NOMO-1 treated with dmso at 0.1 percent for 144 hours (cell line): ENCODE measurements at regions not wholly inside any gene's neighbourhood (a gene's known extent, or its start where the extent isn't known, plus 50 kb on each side); places are given as distances from the start of the nearest gene placed in this dataset.
A peak's percentile ranks its signal among the peaks of the same experiment; 100 is the strongest.

ENCODE experiments used
- DNase-seq: peaks from one replicate; lab custom pipeline; 2025; ENCODE audit not compliant: unreplicated experiment; lab: John Stamatoyannopoulos, UW

DNA sequence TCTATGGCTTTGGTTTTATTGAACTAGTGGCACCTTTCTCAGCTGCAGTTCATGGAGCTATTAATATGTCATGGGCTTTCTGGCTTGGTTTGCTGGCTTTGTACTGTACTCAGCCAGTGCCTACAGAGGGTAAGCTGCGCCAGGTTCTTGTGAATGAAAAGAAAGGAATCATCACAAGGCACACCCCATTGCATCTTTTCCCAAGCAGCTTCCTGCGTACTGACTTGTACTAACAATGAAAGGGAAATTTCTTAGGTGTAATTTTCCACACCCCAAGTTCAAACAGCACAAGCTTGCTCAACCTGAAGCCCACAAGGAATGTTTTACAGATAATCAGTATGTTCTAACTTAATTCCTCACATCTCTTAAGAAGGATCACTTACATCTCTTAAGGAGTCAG, 78.0 kb upstream of the TNFSF18 start:
- no peak for DNase-seq

DNA sequence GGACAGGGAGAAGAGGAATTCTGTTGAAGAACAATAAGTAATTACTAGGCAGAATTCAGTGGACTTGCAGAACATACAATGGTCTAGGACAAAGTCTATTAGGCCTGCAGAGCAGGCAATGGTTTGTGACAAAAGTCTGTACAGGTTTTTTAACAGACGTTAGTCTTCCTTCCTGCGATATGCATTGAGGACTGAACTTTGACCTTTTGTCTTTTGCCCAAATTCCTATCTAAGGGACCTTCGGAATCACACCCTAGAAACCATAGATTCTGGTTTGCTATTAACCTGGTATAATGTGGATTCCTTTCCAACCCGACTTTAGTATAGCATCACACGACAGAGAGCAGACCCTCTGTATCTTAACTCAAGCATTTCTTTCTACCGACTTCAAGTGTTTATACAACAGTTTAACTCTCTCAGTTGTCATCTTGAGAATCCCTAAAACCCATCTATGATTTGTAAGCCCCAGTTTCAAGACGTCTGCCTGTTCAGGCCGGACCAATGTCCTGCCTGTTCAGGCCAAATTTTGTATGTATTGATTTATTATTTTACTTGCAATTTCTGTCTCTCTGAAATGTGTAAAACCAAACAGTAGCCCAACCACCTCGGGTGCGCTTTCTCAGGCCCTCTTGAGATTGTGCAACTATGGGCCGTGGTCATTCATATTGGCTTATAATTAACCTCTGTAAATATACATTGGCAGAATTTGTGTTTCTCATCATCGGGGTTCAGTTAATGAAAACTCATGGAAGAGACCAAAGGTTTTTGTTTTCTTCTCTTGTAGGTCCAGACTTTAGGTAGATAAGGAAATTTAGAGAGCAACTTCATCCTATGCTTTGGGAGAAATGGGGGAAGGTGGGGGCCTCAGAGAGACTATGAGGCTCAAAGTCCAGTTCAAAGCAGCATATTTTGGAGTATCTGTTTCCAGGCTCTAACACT, 76.9 kb upstream of the TNFSF18 start:
- DNase-seq = no peak

DNA sequence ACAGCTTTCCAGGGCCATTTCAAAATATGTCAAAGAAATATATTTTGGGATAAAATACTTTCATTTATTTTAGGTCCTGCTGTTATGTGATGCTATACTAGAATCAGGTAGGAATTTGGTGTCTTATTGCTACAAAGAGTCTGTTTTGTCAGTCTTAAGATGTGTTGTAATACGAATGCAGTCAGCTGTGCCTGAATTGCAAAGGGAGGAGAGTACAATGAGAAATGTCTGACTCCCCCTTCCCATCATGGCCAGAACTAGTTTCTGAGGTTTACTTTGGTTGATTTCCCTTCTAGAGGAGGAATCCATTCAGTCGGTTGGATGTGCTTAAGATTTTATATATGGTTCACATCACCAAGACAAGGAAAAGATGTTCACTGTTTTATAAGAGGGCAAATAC, 75.7 kb upstream of the TNFSF18 start:
- DNase-seq = no peak

GRCh38 chr1:173122958-173123852, 72.5 kb upstream of the TNFSF18 start:
- peak; percentile 89 for DNase-seq

DNA sequence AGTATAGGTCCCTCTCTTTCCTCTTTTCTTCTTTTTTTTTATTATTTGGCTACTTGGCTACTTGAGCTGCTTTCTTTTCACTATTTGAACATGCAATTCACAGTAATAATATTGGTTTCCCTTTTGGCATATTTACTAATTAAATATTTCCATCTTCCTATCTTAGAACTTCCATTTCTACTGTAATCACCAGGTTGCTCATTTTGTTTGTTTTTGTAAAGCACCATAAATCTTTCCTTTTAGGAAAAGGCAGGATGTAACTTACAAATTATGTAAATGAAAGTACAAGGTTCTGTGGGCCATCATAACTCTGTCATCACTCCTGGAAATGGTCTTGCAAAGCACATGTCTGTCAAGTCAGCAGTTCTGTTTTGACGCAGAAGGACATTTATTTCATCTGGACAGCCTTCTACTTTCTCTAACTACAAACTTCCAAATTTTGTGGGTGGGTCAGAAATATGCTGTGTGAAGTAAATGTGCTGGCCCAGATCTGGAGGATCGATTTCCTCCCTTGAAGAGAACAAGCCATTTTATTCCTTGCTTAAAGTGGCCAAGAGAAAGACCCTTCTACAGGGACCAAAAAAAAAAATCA, 71.7 kb upstream of the TNFSF18 start:
- DNase-seq = no peak

DNA sequence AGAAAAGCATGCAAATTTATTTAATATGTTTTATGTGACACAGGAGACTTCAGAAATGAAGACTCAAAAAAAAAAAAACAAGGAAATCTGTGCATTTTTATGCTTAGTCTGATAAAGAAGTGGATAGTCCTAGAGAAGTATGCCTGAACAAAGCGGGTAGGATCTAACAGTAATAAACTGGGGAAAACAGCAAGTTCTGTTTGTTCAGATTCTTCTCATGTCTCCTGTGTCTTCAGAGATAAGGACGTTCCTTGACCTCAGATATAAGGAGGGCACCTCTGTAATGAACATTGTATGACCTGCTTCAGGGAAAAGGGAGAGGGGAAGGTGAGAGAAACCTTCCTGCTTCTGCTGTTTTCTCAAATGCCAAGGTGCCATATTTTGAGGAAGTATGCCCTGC, 67.7 kb upstream of the TNFSF18 start:
- no peak for DNase-seq

GRCh38 chr1:173117761-173118160, 67.0 kb upstream of the TNFSF18 start:
- no peak for DNase-seq

DNA sequence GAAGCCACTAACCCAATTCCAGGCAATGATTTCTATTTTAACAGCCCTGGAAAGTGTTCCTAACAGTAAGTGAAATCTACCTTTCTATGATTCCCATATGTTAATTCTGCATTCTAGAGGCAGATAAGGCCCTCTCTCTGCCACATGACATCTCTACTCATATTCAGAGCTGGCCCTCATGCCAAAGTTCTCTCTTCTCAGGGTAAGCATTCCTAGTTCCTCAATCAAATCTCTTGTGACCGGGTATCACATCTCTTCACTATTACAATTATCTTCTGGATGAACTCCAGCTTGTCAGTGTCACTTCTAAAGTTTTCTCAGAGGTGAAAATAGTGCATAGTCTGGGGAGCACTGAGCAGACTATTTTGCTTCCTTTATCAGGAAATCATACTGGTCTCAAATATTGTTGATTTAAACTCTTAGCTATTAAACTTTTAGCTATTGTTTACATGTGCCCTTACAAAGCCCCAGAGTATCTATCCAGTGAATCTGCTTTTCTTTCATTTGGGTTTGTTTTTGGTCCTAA, 66.4 kb upstream of the TNFSF18 start:
- no peak for DNase-seq

DNA sequence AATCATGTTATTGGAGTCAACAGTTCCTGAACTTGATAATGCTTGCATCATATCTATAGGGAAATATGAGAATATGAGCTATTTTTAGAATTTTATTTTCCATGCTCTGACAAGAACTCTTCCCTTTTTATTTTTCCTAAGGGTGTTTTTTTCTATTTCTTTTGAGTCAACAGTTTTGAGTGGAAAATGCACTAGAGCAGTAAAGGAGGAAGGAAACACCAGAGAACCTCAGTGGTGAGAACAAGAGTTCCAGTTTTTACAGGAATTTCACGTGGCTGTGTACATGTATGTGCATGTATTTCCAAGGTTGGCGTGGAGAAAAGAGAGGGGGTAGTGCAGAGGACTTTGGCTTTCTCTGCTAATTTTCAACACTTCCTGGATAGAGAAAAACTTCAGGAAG, 63.6 kb upstream of the TNFSF18 start:
- DNase-seq = no peak

DNA sequence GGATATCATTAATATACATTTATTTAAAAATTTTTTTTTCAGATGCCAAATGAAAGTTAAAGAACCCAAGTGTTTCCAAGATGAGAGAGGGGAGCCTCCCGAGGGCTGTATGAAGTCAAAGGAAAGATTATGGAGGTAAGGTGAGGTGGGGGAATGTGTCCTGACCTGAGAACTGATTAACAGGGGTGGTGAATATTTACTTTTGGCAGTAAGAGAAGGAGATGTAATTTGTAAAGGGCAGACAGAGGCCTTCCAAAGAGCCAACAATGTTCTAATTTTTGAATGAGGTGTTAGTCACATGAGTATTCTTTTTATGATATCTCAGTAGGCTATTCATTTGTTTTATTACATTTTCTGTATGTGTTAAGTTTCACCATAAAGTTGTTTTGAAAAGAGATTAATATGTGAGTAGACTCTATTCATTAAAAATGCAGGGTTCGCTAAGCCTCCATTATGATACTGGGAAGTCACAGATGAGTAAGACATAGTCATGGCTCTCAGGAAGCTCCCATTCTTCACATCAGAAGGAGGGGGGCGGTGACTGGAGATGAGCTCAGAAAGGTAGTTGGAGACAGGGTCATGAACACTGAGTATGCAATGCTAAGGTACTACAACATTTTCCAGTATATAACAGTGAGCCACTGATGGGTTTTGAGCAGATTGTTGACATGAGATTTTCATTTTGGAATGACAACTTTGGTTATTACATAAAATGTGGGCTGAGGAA, 62.4 kb upstream of the TNFSF18 start:
- DNase-seq = no peak

DNA sequence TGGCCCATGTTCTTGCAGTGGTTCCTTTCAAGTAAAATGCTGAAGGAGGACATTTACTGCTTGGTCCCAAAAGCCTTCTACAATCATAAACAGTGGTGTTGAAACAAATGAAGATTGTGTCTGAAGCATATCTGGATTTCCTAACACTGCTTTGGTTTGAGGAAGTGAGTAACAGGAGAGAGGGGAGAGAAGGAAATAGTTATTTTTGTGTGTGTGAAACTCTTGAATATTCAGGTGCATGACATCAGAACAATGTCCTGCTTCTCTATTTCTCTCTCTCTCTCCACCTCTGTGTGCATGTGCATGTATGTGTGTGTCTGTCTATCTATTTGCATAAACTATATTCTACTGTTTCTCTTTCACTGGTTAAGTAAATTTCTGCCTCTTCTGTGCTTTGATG, 61.4 kb upstream of the TNFSF18 start:
- peak; percentile 89 for DNase-seq

DNA sequence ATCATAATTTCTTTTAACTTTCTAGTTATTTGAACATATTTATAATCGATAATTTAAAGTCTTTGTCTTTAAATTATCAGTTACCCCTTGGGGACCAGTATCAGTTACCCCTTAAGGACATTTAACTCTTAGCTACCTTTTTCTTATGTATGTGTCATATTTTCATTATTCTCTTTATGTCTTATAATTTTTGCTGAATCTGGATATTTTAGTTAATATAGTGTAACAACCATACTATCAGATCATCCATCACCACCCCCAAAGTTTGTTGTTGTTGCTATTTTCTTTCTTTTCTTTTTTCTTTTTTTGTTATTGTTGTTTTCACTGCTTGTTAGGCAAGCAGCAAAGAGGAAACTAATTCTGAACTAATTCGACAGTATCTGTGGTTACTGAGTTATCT, 57.0 kb upstream of the TNFSF18 start:
- DNase-seq = no peak

DNA sequence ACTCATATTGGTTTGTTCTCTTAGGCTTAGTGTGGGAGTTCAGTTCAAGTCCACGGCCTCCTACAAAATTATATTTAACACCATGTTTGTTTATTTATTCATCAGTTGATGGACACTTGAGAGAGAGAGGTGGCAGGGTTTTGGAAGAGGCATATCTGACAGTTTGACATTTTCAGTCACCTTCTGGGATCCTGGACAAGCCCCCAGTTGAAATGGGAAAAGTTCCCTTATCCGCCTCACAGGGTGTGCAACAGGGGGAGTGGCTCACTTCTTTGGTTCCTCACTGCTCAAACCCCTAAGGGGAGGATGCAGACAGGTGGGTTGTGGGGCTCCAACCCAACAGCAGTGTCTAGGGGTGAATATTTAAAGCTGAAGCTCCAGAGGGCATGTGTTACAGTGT, 52.3 kb upstream of the TNFSF18 start:
- DNase-seq = no peak

GRCh38 chr1:173101589-173101988, 50.8 kb upstream of the TNFSF18 start:
- no peak for DNase-seq

DNA sequence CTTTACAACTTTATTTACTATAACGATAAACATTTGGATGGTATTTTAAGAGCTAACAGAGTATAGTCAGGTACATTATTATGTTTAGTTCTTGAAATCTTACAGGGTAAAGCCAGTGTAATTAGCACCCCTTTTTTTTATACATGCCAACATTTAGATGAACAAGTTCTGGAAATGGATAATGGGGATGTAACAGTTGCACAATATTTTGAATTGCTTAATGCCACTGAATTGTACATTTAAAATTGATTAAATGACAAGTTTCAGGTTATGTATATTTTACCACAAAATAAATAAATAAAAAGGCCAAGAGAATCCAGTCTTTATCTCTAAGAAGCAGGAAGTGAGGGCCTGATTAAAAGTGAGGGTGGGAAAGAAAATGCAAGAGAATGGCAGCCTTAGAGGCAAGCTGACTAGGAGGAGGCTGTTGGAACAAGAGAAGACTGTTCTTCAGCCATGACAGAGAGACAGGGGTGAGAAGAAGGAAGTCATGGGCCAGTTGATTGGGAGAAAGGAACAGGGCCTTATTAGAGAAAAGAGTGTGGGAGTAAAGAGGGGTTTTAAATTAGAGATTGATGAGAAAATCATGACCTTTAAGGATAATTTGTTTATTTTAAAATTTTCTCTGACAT, 49.9 kb upstream of the TNFSF18 start:
- DNase-seq = no peak
